DND-41 (cell line): ENCODE measurements at regions not wholly inside any gene's neighbourhood (a gene's known extent, or its start where the extent isn't known, plus 50 kb on each side); places are given as distances from the start of the nearest gene placed in this dataset.

Experiments
- EZH2 ChIP-seq: IDR thresholded peaks from 3 replicates; pipeline ENCODE4 v1.6.1; 2012; ENCODE audit warnings: borderline replicate concordance, low read depth, mild to moderate bottlenecking, moderate library complexity, low read length, inconsistent platforms; ENCODE audit not compliant: severe bottlenecking
- TF ChIP-seq, protein P1 (sequence below): IDR thresholded peaks from 2 replicates; pipeline ENCODE4 v1.5.1; 2012; ENCODE audit warnings: borderline replicate concordance, low read length, moderate library complexity, mild to moderate bottlenecking; ENCODE audit not compliant: poor library complexity, severe bottlenecking; ENCODE audit errors: extremely low read depth

DNA sequence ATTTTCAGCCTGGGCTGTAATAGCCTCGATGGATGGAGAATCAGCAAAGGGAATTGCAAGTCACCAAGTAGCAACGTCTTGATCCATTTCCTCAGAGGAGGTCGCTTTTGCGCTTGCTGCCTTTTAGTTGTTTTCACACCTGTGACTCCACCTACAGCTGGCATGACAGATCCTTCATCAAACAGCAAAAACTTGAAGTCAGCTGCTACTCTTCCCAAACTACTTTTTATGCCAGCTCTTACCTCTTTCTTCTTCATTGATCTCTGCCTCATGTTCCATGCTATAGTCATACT is 107.7 kb downstream of the MAT2B start:
- TF ChIP-seq, protein P1, sequence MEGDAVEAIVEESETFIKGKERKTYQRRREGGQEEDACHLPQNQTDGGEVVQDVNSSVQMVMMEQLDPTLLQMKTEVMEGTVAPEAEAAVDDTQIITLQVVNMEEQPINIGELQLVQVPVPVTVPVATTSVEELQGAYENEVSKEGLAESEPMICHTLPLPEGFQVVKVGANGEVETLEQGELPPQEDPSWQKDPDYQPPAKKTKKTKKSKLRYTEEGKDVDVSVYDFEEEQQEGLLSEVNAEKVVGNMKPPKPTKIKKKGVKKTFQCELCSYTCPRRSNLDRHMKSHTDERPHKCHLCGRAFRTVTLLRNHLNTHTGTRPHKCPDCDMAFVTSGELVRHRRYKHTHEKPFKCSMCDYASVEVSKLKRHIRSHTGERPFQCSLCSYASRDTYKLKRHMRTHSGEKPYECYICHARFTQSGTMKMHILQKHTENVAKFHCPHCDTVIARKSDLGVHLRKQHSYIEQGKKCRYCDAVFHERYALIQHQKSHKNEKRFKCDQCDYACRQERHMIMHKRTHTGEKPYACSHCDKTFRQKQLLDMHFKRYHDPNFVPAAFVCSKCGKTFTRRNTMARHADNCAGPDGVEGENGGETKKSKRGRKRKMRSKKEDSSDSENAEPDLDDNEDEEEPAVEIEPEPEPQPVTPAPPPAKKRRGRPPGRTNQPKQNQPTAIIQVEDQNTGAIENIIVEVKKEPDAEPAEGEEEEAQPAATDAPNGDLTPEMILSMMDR, result no peak
- no peak for TF ChIP-seq EZH2
